SK-N-SH (cell line): ENCODE measurements at regions not wholly inside any gene's neighbourhood (a gene's known extent, or its start where the extent isn't known, plus 50 kb on each side); places are given as distances from the start of the nearest gene placed in this dataset.

ENCODE experiments used
- CTCF ChIA-PET: fragments of 300-600, 350-600 bp; formaldehyde crosslinking; extraction: SDS; loops from one replicate; lab custom pipeline; 2021; lab: Yijun Ruan, JAX
- POLR2A ChIA-PET: fragments of 350-600 bp; sonication (Branson Sonifier 250); formaldehyde crosslinking; extraction: SDS; loops from one replicate; lab custom pipeline; 2020; ENCODE audit warnings: antibody characterized with exemption, inconsistent platforms; lab: Yijun Ruan, JAX
- DNase-seq: peaks from one replicate; pipeline ENCODE4 v3.0.0; 2012
- H2AFZ ChIP-seq: fragments of 200-600 bp; sonication (generic); 2 replicates; pipeline ENCODE4 v1.8.1; 2016; ENCODE audit warnings: antibody characterized with exemption, mild to moderate bottlenecking, low read depth
- H3F3A ChIP-seq: fragments of 200-600 bp; sonication (generic); replicated peaks from 2 replicates; pipeline ENCODE3; 2016; ENCODE audit warnings: antibody characterized with exemption, mild to moderate bottlenecking; ENCODE audit not compliant: insufficient read depth
- H3K27ac ChIP-seq, 2 experiments: fragments of 200-500 bp in 1 of 2; fragments of 200-600 bp in 1 of 2; sonication (Bioruptor generic) in 1 of 2; sonication (generic), shearing (Covaris generic) in 1 of 2; 2 replicates each; pipeline versions ENCODE4 v1.5.1 to v1.6.1; 2014 to 2016; ENCODE audit warnings: low read depth in 2 of 2, inconsistent platforms in 1 of 2, low read length in 1 of 2, mild to moderate bottlenecking in 1 of 2, mixed read lengths in 1 of 2
- H3K27me3 ChIP-seq: fragments of 200-600 bp; sonication (generic), shearing (Covaris generic); 2 replicates; pipeline ENCODE4 v1.6.1; 2016; ENCODE audit warnings: mixed run types; ENCODE audit not compliant: insufficient read depth
- H3K36me3 ChIP-seq, 2 experiments: fragments of 200-500 bp in 1 of 2; fragments of 200-600 bp in 1 of 2; sonication (Bioruptor generic) in 1 of 2; sonication (generic) in 1 of 2; replicated peaks in 1 of 2; 2 replicates each; pipeline versions ENCODE3 to v1.5.1; 2014 to 2016; ENCODE audit warnings: low read length in 1 of 2, mild to moderate bottlenecking in 1 of 2; ENCODE audit not compliant: insufficient read depth in 2 of 2, control insufficient read depth in 1 of 2
- H3K4me1 ChIP-seq, 2 experiments: fragments of 200-500 bp in 1 of 2; fragments of 200-600 bp in 1 of 2; sonication (Bioruptor generic) in 1 of 2; sonication (generic), shearing (Covaris generic) in 1 of 2; 2 replicates each; pipeline versions ENCODE4 v1.5.1 to v1.6.1; 2014 to 2016; ENCODE audit warnings: low read depth in 1 of 2, low read length in 1 of 2, mixed run types in 1 of 2; ENCODE audit not compliant: insufficient read depth in 2 of 2, control insufficient read depth in 1 of 2
- H3K4me2 ChIP-seq: fragments of 200-600 bp; sonication (generic), shearing (Covaris generic); 2 replicates; pipeline ENCODE4 v1.6.1; 2017; ENCODE audit warnings: mixed run types
- H3K4me3 ChIP-seq, 2 experiments: fragments of 200-500 bp in 1 of 2; fragments of 200-600 bp in 1 of 2; sonication (Bioruptor generic) in 1 of 2; sonication (generic), shearing (Covaris generic) in 1 of 2; 2 replicates each; pipeline versions ENCODE4 v1.5.1 to v1.8.1; 2014 to 2016; ENCODE audit warnings: low read depth in 2 of 2, inconsistent platforms in 1 of 2, low read length in 1 of 2, mild to moderate bottlenecking in 1 of 2, mixed read lengths in 1 of 2, moderate library complexity in 1 of 2
- H3K79me2 ChIP-seq: fragments of 200-600 bp; sonication (generic); 2 replicates; pipeline ENCODE4 v1.8.1; 2017; ENCODE audit warnings: mild to moderate bottlenecking; ENCODE audit not compliant: insufficient read depth
- H3K9ac ChIP-seq: fragments of 200-600 bp; sonication (generic); 2 replicates; pipeline ENCODE4 v1.6.1; 2017; ENCODE audit warnings: mixed run types
- H3K9me2 ChIP-seq: fragments of 200-600 bp; sonication (generic); 2 replicates; pipeline ENCODE4 v1.6.1; 2017; ENCODE audit warnings: mixed run types
- H3K9me3 ChIP-seq: fragments of 200-600 bp; sonication (generic); 2 replicates; pipeline ENCODE4 v1.6.1; 2017; ENCODE audit warnings: mixed run types, mild to moderate bottlenecking, moderate library complexity
- H4K20me1 ChIP-seq: fragments of 200-600 bp; sonication (generic); 2 replicates; pipeline ENCODE4 v1.6.1; 2017; ENCODE audit warnings: mild to moderate bottlenecking, mixed run types; ENCODE audit not compliant: insufficient read depth
- CTCF ChIP-seq: fragments of 200-600 bp; sonication (generic); IDR thresholded peaks from 2 replicates; pipeline ENCODE4 v1.6.1; 2017; ENCODE audit warnings: antibody characterized with exemption, mild to moderate bottlenecking, moderate library complexity
- ELF1 ChIP-seq: IDR thresholded peaks from 2 replicates; pipeline ENCODE4 v1.4.0; 2012
- EP300 ChIP-seq, 2 experiments: IDR thresholded peaks; 2 replicates each; pipeline versions ENCODE4 v1.4.0 to v1.6.1; 2012; ENCODE audit warnings: borderline replicate concordance in 1 of 2, low read depth in 1 of 2, low read length in 1 of 2
- EZH2phosphoT487 ChIP-seq: fragments of 200-600 bp; sonication (generic); IDR thresholded peaks from 2 replicates; pipeline ENCODE4 v1.6.1; 2017; ENCODE audit warnings: low read depth, mixed run types, mild to moderate bottlenecking, antibody characterized with exemption, moderate library complexity, borderline replicate concordance
- FOSL2 ChIP-seq: IDR thresholded peaks from 2 replicates; pipeline ENCODE4 v1.4.0; 2012; ENCODE audit warnings: low read depth, mild to moderate bottlenecking, moderate library complexity, borderline replicate concordance
- FOXJ3 ChIP-seq: sonication (generic); formaldehyde crosslinking; IDR thresholded peaks from 2 replicates; pipeline ENCODE4 v1.5.1; 2020; ENCODE audit warnings: mild to moderate bottlenecking, missing genetic modification reagents
- FOXM1 ChIP-seq: IDR thresholded peaks from 2 replicates; pipeline ENCODE4 v1.4.0; 2012; ENCODE audit warnings: low read depth, mild to moderate bottlenecking
- GABPA ChIP-seq: IDR thresholded peaks from 2 replicates; pipeline ENCODE4 v1.4.0; 2012; ENCODE audit warnings: low read depth, mild to moderate bottlenecking
- GATA2 ChIP-seq: sonication (generic); formaldehyde crosslinking; IDR thresholded peaks from 2 replicates; pipeline ENCODE4 v1.5.0; 2020; ENCODE audit warnings: mild to moderate bottlenecking, missing genetic modification reagents
- MAX ChIP-seq: IDR thresholded peaks from 2 replicates; pipeline ENCODE4 v1.4.0; 2012; ENCODE audit warnings: low read depth
- MEF2A ChIP-seq: IDR thresholded peaks from 2 replicates; pipeline ENCODE4 v1.4.0; 2012; ENCODE audit warnings: low read depth, borderline replicate concordance
- NFIC ChIP-seq: IDR thresholded peaks from 2 replicates; pipeline ENCODE4 v1.4.0; 2012; ENCODE audit warnings: borderline replicate concordance
- POLR2AphosphoS5 ChIP-seq: IDR thresholded peaks from 2 replicates; pipeline ENCODE4 v1.6.1; 2012; ENCODE audit warnings: low read depth, low read length
- RAD21 ChIP-seq: IDR thresholded peaks from 2 replicates; pipeline ENCODE4 v1.6.1; 2012; ENCODE audit warnings: mild to moderate bottlenecking, low read length
- RCOR1 ChIP-seq: fragments of 150-350 bp; IDR thresholded peaks from 2 replicates; pipeline ENCODE4 v1.6.1; 2017; ENCODE audit warnings: antibody characterized with exemption, low read length
- REST ChIP-seq: IDR thresholded peaks from 2 replicates; pipeline ENCODE4 v1.6.1; 2012; ENCODE audit warnings: mild to moderate bottlenecking, low read depth, low read length, moderate library complexity
- RFX5 ChIP-seq: IDR thresholded peaks from 2 replicates; pipeline ENCODE4 v1.6.1; 2012; ENCODE audit warnings: mild to moderate bottlenecking, improper control_type of control experiment, low read length
- RXRA ChIP-seq: IDR thresholded peaks from 2 replicates; pipeline ENCODE4 v1.4.0; 2012; ENCODE audit warnings: low read depth, mild to moderate bottlenecking, borderline replicate concordance
- SIN3A ChIP-seq: IDR thresholded peaks from 2 replicates; pipeline ENCODE4 v1.6.1; 2012; ENCODE audit warnings: low read depth, mild to moderate bottlenecking, low read length, moderate library complexity, borderline replicate concordance
- SMC3 ChIP-seq: IDR thresholded peaks from 2 replicates; pipeline ENCODE4 v1.6.1; 2012; ENCODE audit warnings: low read depth, low read length, improper control_type of control experiment
- USF2 ChIP-seq: fragments of 150-350 bp; IDR thresholded peaks from 2 replicates; pipeline ENCODE4 v1.6.1; 2017; ENCODE audit warnings: antibody characterized with exemption, low read length, low read depth, borderline replicate concordance
- YY1 ChIP-seq: IDR thresholded peaks from 2 replicates; pipeline ENCODE4 v1.4.0; 2012; ENCODE audit warnings: low read depth, mild to moderate bottlenecking
- WGBS: methylation state at CpG from one replicate; pipeline ENCODE4 v1.1.6; 2017; ENCODE audit warnings: low lambda C conversion rate; 5-methylcytosine and 5-hydroxymethylcytosine counted together

GRCh38 chr6:4322846-4323309 lies 187.5 kb upstream of the ECI2 start:
- 86% methylated on average over 1 of the region's 1 CpG for WGBS
- DNase-seq = no peak
- Histone ChIP-seq H3K79me2 (no peaks in the 10 kb centered on the region), H3K9me3 (no peaks in the 10 kb centered on the region), H3K27ac (no peak overlapping the region), H3K9ac (no peak overlapping the region), H4K20me1 (no peaks in the 10 kb centered on the region), H3K4me1 (peaks cover 0 to 21% of the 10 kb centered on the region in 2 experiments; a peak in 1 of 4 replicates), H3F3A (peaks cover 18% of the 10 kb centered on the region), H3K27me3 (no peaks in the 10 kb centered on the region), H3K9me2 (no peaks in the 10 kb centered on the region), H2AFZ (no peak overlapping the region), H3K4me3 (no peak overlapping the region), H3K4me2 (no peak overlapping the region), H3K36me3 (no peaks in the 10 kb centered on the region)
- ChIA-PET POLR2A (no interaction called here), CTCF (no interaction called here)
- no peak for TF ChIP-seq FOXJ3 (CRISPR knock-in tag)
- TF ChIP-seq NFIC = no peak
- TF ChIP-seq FOSL2 = no peak
- no peak for TF ChIP-seq GATA2
- no peak for TF ChIP-seq EP300 (IDR thresholded peaks at IDR 0.05; ENCODE audit: borderline replicate concordance in 1 of 2, low read depth in 1 of 2, low read length in 1 of 2)
- no peak for TF ChIP-seq RXRA
- no peak for TF ChIP-seq RAD21
- TF ChIP-seq RFX5 = no peak
- no peak for TF ChIP-seq SMC3
- no peak for TF ChIP-seq YY1
- no peak for TF ChIP-seq ELF1

GRCh38 chr6:4322134-4322845 lies 186.9 kb upstream of the ECI2 start:
- no peaks in the 10 kb centered on the region for H3K27me3 ChIP-seq
- H3K27ac ChIP-seq = no peak overlapping the region
- WGBS = 46% methylated on average over 6 of the region's 6 CpGs
- no peak overlapping the region for H3K9ac ChIP-seq
- CTCF ChIA-PET = no interaction called here
- no peaks in the 10 kb centered on the region for H4K20me1 ChIP-seq
- no peaks in the 10 kb centered on the region for H3K36me3 ChIP-seq
- no peaks in the 10 kb centered on the region for H3K9me2 ChIP-seq
- H3K79me2 ChIP-seq = no peaks in the 10 kb centered on the region
- H3K9me3 ChIP-seq = no peaks in the 10 kb centered on the region
- H2AFZ ChIP-seq = no peak overlapping the region
- no peak overlapping the region for H3K4me3 ChIP-seq
- DNase-seq = no peak
- H3K4me1 ChIP-seq = peaks cover 0 to 26% of the 10 kb centered on the region in 2 experiments; a peak in 2 of 4 replicates
- H3K4me2 ChIP-seq = no peak overlapping the region
- TF ChIP-seq SMC3 = no peak
- TF ChIP-seq FOXM1 = no peak
- TF ChIP-seq FOSL2 = no peak
- TF ChIP-seq EP300 (IDR thresholded peaks at IDR 0.05; ENCODE audit: borderline replicate concordance in 1 of 2, low read depth in 1 of 2, low read length in 1 of 2) = no peak
- no peak for TF ChIP-seq CTCF
- no peak for TF ChIP-seq RXRA
- no peak for TF ChIP-seq SIN3A
- no peak for TF ChIP-seq YY1
- no peak for TF ChIP-seq RFX5
- no peak for TF ChIP-seq USF2
- TF ChIP-seq MAX = no peak
- no peak for TF ChIP-seq EZH2phosphoT487
- no peak for TF ChIP-seq GABPA
- no peak for TF ChIP-seq RCOR1
- TF ChIP-seq REST = no peak
- TF ChIP-seq MEF2A = no peak
- TF ChIP-seq POLR2AphosphoS5 = no peak
- H3F3A ChIP-seq = peaks cover 18% of the 10 kb centered on the region
- POLR2A ChIA-PET = no interaction called here
